Neural cell (in vitro differentiated cells): ENCODE measurements at regions not wholly inside any gene's neighbourhood (a gene's known extent, or its start where the extent isn't known, plus 50 kb on each side); places are given as distances from the start of the nearest gene placed in this dataset.

Source experiments
- H2AFZ ChIP-seq: fragments of 200-600, 300-800 bp; sonication (generic), shearing (Covaris generic); 2 replicates; pipeline ENCODE4 v1.6.0; 2014; ENCODE audit warnings: low read depth, mild to moderate bottlenecking, antibody characterized with exemption, low read length, moderate library complexity
- H3F3A ChIP-seq: fragments of 200-600 bp; shearing (Covaris generic); 2 replicates; pipeline ENCODE4 v1.6.1; 2016; ENCODE audit warnings: mild to moderate bottlenecking, moderate library complexity, mixed read lengths, antibody characterized with exemption, low read length; ENCODE audit not compliant: insufficient read depth, poor library complexity, severe bottlenecking
- H3K27ac ChIP-seq: fragments of 200-600, 300-800 bp; sonication (generic), shearing (Covaris generic); 2 replicates; pipeline ENCODE4 v1.5.1; 2014; ENCODE audit warnings: mild to moderate bottlenecking, low read length, moderate library complexity
- H3K27me3 ChIP-seq: fragments of 300-800, 200-600 bp; sonication (generic), shearing (Covaris generic); 2 replicates; pipeline ENCODE4 v1.6.0; 2014; ENCODE audit warnings: mild to moderate bottlenecking, low read depth, low read length, moderate library complexity; ENCODE audit not compliant: insufficient read depth
- H3K36me3 ChIP-seq: fragments of 300-800, 200-600 bp; sonication (generic), shearing (Covaris generic); 2 replicates; pipeline ENCODE4 v1.5.1; 2014; ENCODE audit warnings: mild to moderate bottlenecking, antibody characterized with exemption, low read length, moderate library complexity; ENCODE audit not compliant: insufficient read depth
- H3K4me2 ChIP-seq: fragments of 300-800, 200-600 bp; sonication (generic), shearing (Covaris generic); 2 replicates; pipeline ENCODE4 v1.6.0; 2014; ENCODE audit warnings: mild to moderate bottlenecking, low read length
- H3K4me3 ChIP-seq: fragments of 300-800, 200-600 bp; sonication (generic), shearing (Covaris generic); 2 replicates; pipeline ENCODE4 v1.5.1; 2014; ENCODE audit warnings: mild to moderate bottlenecking, low read length, moderate library complexity
- H3K79me2 ChIP-seq: fragments of 200-600 bp; shearing (Covaris generic); replicated peaks from 2 replicates; pipeline ENCODE4 v1.6.0; 2014; ENCODE audit warnings: mild to moderate bottlenecking, low read length, moderate library complexity; ENCODE audit not compliant: insufficient read depth
- H3K9ac ChIP-seq: fragments of 300-800, 200-600 bp; sonication (generic), shearing (Covaris generic); 2 replicates; pipeline ENCODE4 v1.6.1; 2016; ENCODE audit warnings: mild to moderate bottlenecking, low read length, mixed read lengths
- H3K9me2 ChIP-seq: fragments of 200-600 bp; shearing (Covaris generic); 2 replicates; pipeline ENCODE4 v1.6.1; 2016; ENCODE audit warnings: mild to moderate bottlenecking, low read length, mixed read lengths; ENCODE audit not compliant: insufficient read depth
- H3K9me3 ChIP-seq: fragments of 200-600, 300-800 bp; sonication (generic), shearing (Covaris generic); 2 replicates; pipeline ENCODE4 v1.6.1; 2016; ENCODE audit warnings: mild to moderate bottlenecking, mixed run types, low read length, moderate library complexity, mixed read lengths
- H4K20me1 ChIP-seq: fragments of 200-600 bp; shearing (Covaris generic); 2 replicates; pipeline ENCODE4 v1.6.1; 2016; ENCODE audit warnings: mild to moderate bottlenecking, mixed run types; ENCODE audit not compliant: insufficient read depth
- EP300 ChIP-seq: fragments of 450-650 bp; conservative IDR thresholded peaks from 2 replicates; pipeline ENCODE4 v1.6.1; 2014; ENCODE audit warnings: antibody characterized with exemption, mild to moderate bottlenecking, moderate library complexity; ENCODE audit not compliant: poor library complexity, severe bottlenecking
- EZH2 ChIP-seq: fragments of 200-600, 300-800 bp; shearing (Covaris generic), sonication (generic); IDR thresholded peaks from 2 replicates; pipeline ENCODE4 v1.6.1; 2014; ENCODE audit warnings: antibody characterized with exemption, low read length, borderline replicate concordance, mild to moderate bottlenecking; ENCODE audit not compliant: insufficient read depth, poor library complexity, severe bottlenecking
- MXI1 ChIP-seq: fragments of 450-650 bp; conservative IDR thresholded peaks from 2 replicates; pipeline ENCODE4 v1.6.1; 2014; ENCODE audit warnings: antibody characterized with exemption, mild to moderate bottlenecking; ENCODE audit not compliant: poor library complexity, severe bottlenecking
- POLR2AphosphoS5 ChIP-seq: IDR thresholded peaks from 2 replicates; pipeline ENCODE4 v1.6.1; 2012
- RAD21 ChIP-seq: fragments of 450-650 bp; conservative IDR thresholded peaks from 2 replicates; pipeline ENCODE4 v1.6.1; 2014; ENCODE audit warnings: antibody characterized with exemption, mild to moderate bottlenecking, moderate library complexity
- REST ChIP-seq: IDR thresholded peaks from 2 replicates; pipeline ENCODE4 v1.6.1; 2012; ENCODE audit warnings: borderline replicate concordance
- SMC3 ChIP-seq: fragments of 450-650 bp; conservative IDR thresholded peaks from 2 replicates; pipeline ENCODE4 v1.6.1; 2014; ENCODE audit warnings: antibody characterized with exemption, mild to moderate bottlenecking, moderate library complexity; ENCODE audit not compliant: poor library complexity
- TAF1 ChIP-seq: IDR thresholded peaks from 2 replicates; pipeline ENCODE4 v1.6.1; 2012; ENCODE audit warnings: low read depth
- TF ChIP-seq, protein P1 (sequence below): fragments of 450-650 bp; IDR thresholded peaks from 2 replicates; pipeline ENCODE4 v1.5.1; 2014; ENCODE audit warnings: antibody characterized with exemption, mild to moderate bottlenecking, moderate library complexity; ENCODE audit not compliant: poor library complexity, severe bottlenecking

GRCh38 chr1:57517587-57518374 is 93.9 kb upstream of the DAB1 start:
- Histone ChIP-seq H2AFZ (no peak overlapping the region), H3K4me2 (no peak overlapping the region), H3K36me3 (no peaks in the 10 kb centered on the region), H3K9ac (no peak overlapping the region), H3K27me3 (no peaks in the 10 kb centered on the region), H3K79me2 (no peaks in the 10 kb centered on the region), H3K9me3 (no peaks in the 10 kb centered on the region), H3K27ac (no peak overlapping the region), H3K4me3 (no peak overlapping the region), H3K9me2 (no peaks in the 10 kb centered on the region), H4K20me1 (no peaks in the 10 kb centered on the region), H3F3A (no peaks in the 10 kb centered on the region)
- TF ChIP-seq, protein P1, sequence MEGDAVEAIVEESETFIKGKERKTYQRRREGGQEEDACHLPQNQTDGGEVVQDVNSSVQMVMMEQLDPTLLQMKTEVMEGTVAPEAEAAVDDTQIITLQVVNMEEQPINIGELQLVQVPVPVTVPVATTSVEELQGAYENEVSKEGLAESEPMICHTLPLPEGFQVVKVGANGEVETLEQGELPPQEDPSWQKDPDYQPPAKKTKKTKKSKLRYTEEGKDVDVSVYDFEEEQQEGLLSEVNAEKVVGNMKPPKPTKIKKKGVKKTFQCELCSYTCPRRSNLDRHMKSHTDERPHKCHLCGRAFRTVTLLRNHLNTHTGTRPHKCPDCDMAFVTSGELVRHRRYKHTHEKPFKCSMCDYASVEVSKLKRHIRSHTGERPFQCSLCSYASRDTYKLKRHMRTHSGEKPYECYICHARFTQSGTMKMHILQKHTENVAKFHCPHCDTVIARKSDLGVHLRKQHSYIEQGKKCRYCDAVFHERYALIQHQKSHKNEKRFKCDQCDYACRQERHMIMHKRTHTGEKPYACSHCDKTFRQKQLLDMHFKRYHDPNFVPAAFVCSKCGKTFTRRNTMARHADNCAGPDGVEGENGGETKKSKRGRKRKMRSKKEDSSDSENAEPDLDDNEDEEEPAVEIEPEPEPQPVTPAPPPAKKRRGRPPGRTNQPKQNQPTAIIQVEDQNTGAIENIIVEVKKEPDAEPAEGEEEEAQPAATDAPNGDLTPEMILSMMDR: no peak
- TF ChIP-seq SMC3 (no peak), EZH2 (no peak), TAF1 (no peak), REST (no peak), POLR2AphosphoS5 (no peak), RAD21 (no peak), EP300 (no peak), MXI1 (no peak)

DNA sequence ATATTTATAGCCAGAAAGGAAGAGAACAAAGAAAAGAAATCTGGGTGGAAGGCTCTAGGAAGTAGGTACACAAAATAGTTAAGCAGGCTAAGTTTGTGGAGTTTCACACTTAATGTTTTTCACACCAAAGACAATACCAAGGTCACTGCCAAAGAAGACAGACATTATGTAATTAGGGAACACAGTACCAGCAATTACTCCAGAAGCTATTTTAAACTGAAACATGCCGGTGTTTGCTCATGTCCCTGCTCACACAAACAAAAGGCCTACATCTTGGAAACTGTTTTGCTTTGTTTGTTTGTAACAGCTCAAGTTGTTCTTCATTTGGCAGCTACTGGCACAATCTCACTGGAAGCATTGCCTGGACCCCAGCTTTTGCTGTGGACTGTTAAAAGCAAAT is 88.5 kb upstream of the DAB1 start:
- Histone ChIP-seq H2AFZ (no peak overlapping the region), H3K4me3 (no peak overlapping the region), H3K9ac (no peak overlapping the region), H4K20me1 (no peaks in the 10 kb centered on the region), H3K36me3 (no peaks in the 10 kb centered on the region), H3K27ac (no peak overlapping the region), H3K9me3 (no peaks in the 10 kb centered on the region), H3K27me3 (no peaks in the 10 kb centered on the region), H3K79me2 (no peaks in the 10 kb centered on the region), H3K4me2 (no peak overlapping the region), H3K9me2 (no peaks in the 10 kb centered on the region), H3F3A (no peaks in the 10 kb centered on the region)
- TF ChIP-seq MXI1: no peak
- TF ChIP-seq POLR2AphosphoS5: no peak
